GM10266 (cell line): ENCODE measurements at regions not wholly inside any gene's neighbourhood (a gene's known extent, or its start where the extent isn't known, plus 50 kb on each side); places are given as distances from the start of the nearest gene placed in this dataset.

Source experiments
- DNase-seq: peaks from one replicate; pipeline ENCODE4 v3.0.0; 2012; ENCODE audit errors: extremely low spot score
- CTCF ChIP-seq: IDR thresholded peaks from 2 replicates; pipeline ENCODE4 v1.5.1; 2012; ENCODE audit warnings: mild to moderate bottlenecking, low read depth; ENCODE audit not compliant: control insufficient read depth, insufficient read depth; ENCODE audit errors: missing control alignments

- TF ChIP-seq CTCF = no peak
- DNase-seq = no peak
Observed at GRCh38 chr18:65522907-65523306, 227.9 kb upstream of the CDH7 start.

- no peak for DNase-seq
- TF ChIP-seq CTCF = no peak
Observed at GRCh38 chr18:65516209-65516608, 234.6 kb upstream of the CDH7 start.

- DNase-seq = no peak
- TF ChIP-seq CTCF = no peak
Observed at GRCh38 chr18:65498605-65499004, 252.2 kb upstream of the CDH7 start.

GRCh38 chr18:65487569-65487968 lies 263.2 kb upstream of the CDH7 start:
- TF ChIP-seq CTCF = no peak
- DNase-seq = no peak

GRCh38 chr18:65477455-65477854 lies 273.4 kb upstream of the CDH7 start:
- TF ChIP-seq CTCF = no peak
- DNase-seq = no peak

GRCh38 chr18:65468881-65469280 lies 281.9 kb upstream of the CDH7 start:
- TF ChIP-seq CTCF = no peak
- no peak for DNase-seq

- TF ChIP-seq CTCF = no peak
- DNase-seq = no peak
Observed at GRCh38 chr18:65464361-65464760, 286.5 kb upstream of the CDH7 start.

- no peak for DNase-seq
- TF ChIP-seq CTCF = no peak
Observed at GRCh38 chr18:65459741-65460140, 291.1 kb upstream of the CDH7 start.
